Activated CD4-positive, alpha-beta T cell treated with anti-CD3 and anti-CD28 coated beads for 48 hours (primary cell): ENCODE measurements at regions not wholly inside any gene's neighbourhood (a gene's known extent, or its start where the extent isn't known, plus 50 kb on each side); places are given as distances from the start of the nearest gene placed in this dataset.

Experiments used
- DNase-seq: peaks from one replicate; pipeline ENCODE4 v3.0.0-alpha.2; 2020

DNA sequence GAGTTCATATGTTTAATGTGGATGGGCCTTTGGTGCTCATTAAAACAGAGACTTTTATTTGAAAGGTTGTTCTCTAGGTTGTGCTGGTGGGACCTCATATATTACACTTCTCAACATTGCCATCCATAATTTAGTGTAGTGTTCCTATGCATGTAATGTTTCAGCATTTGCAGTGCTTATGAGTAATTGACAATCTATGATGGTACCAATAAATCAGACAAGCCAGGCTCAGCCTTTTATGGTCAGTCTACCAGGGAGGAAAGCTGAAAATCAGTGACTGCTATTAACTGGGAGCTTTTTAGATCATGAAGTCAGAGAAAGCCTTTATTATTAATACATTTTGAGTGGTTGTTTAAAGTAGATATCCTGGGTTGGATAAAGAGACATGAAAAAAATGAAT lies 120.1 kb upstream of the SLC28A3 start:
- no peak for DNase-seq

- no peak for DNase-seq
Measured at GRCh38 chr9:84463272-84463671, 122.7 kb upstream of the SLC28A3 start.

- no peak for DNase-seq
Measured at GRCh38 chr9:84466580-84467285, 126.2 kb upstream of the SLC28A3 start.

GRCh38 chr9:84471816-84472215 lies 131.3 kb upstream of the SLC28A3 start:
- no peak for DNase-seq

DNA sequence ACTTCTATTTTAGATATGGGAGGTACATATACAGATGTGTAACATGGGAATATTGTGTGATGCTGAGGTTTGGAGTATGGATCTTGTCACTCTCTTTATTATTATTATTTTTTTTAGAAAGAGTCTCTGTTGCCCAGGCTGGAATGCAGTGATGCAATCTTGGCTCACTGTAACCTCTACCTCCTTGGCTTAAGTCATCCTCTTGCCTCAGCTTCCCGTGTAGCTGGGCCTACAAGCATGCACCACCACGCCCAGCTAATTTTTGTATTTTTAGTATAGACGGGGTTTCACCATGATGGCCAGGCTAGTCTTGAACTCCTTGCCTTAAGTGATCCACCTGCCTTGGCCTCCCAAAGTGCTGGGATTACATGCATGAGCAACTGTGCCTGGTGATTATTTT lies 138.4 kb upstream of the SLC28A3 start:
- DNase-seq: no peak

DNA sequence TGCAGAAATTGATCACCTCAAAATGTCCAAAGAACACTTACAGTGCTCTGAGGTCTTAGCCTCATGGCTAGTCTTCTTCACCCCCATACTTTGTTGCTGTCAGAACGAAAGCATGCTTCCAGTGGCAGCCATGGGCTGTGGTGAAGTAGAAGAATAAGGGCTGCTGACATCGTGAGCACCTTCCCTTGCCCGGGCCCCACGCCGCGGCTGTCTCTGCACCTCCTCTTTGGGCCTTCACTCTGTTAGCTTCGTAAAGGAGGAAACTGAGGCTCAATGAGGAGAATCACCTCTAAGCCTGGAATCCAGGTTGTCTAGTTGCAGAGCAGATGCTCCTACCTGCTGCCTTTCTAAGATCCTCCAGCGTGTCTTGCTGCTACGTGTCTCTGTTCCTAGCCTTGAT lies 139.5 kb upstream of the SLC28A3 start:
- no peak for DNase-seq

DNA sequence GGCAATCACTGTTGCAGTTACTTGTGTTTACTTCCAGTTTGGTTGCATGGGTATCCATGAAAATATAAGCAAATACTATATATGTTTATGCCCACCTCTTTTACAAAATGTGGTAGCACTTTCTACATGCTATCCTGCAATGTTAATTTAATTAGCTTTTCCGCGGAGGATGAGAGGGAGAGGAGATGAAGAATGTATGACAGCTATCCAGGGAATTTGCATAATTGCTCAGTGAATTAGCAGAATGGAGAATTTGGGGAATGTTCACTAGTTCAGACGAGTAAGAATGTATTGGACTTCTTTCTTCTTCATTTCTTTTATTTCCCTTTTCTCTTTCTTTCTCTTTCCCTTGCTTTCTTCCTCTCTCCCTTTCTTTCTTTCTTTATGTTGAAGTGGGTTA lies 140.7 kb upstream of the SLC28A3 start:
- DNase-seq: no peak

DNA sequence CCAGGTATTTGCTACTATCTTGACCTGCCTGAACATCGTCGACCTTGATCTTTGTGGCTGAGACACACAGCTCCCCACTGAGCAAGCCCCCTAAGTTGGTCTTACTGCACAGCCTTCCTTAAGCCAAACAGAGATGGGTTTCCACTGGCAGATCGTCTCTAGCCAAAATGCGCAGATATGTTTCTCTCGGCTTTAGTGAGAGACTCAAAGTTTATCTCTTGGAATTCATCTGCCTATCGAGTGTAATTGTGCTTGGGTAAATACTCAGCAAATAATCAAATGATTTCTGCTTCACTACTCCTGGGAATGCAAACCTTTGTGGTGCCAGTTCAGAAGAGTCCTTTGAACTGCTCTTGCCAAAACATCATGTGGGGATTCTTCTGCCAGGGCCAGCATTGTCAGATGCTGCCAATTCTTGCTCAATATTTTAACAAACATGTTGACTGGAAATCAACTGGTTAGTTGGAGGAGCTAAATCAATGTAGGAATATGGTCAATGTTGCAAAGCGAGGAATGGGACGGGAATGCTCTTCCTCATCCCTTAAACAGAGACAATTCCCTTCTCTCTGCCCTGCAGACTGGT lies 141.2 kb upstream of the SLC28A3 start:
- DNase-seq: no peak

- no peak for DNase-seq
Measured at GRCh38 chr9:84482607-84483006, 142.0 kb upstream of the SLC28A3 start.

- DNase-seq: no peak
Measured at GRCh38 chr9:84484172-84484571, 143.6 kb upstream of the SLC28A3 start.

- no peak for DNase-seq
Measured at GRCh38 chr9:84485539-84485938, 145.0 kb upstream of the SLC28A3 start.

DNA sequence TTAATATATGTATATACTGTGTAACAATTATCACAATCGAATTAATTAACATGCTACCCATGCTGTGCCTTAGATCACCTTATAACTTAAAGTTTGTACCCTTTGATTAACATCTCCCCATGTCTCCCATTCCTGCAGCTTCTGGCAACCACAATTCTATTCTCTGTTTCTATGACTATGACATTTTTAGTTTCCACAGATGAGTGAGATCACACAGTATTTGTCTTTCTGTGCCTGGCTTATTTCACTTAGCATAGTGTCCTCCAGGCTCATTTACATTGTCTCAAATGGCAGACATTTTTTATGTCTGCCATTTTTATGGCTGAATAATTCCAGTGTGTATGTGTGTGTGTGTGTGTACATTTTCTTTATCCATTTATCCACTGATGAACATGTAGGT lies 146.1 kb upstream of the SLC28A3 start:
- DNase-seq: no peak

DNA sequence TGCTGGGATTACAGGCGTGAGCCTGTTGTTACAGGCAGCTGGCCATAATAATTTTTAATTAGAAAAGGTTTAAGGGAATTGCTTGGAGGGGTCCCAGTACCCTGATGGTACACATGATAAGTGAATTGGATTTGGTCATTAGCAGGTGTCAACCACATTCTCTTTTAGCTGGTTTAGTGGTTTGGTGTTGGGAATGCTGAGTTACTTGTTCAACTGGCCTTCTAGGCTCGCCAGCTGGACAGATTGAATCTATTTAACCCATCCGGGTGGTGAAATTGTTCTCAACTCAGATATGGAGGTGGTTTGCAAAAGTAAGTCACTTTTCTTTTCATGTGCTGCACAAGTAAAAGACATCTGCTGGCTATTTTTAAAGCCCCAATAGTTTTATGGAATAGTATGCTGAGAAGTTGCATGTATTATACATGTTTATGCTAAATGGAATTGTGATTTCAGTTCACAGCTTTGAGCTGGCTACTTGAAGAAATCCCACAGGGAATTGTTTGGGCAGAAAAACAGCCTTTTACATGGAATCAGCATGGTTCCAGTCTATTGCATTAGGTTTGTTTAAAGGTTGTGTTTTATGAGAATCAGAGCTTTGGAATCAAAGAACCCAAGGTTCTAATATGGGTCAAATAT lies 149.8 kb upstream of the SLC28A3 start:
- DNase-seq: no peak

- no peak for DNase-seq
Measured at GRCh38 chr9:84490842-84491325, 150.3 kb upstream of the SLC28A3 start.

DNA sequence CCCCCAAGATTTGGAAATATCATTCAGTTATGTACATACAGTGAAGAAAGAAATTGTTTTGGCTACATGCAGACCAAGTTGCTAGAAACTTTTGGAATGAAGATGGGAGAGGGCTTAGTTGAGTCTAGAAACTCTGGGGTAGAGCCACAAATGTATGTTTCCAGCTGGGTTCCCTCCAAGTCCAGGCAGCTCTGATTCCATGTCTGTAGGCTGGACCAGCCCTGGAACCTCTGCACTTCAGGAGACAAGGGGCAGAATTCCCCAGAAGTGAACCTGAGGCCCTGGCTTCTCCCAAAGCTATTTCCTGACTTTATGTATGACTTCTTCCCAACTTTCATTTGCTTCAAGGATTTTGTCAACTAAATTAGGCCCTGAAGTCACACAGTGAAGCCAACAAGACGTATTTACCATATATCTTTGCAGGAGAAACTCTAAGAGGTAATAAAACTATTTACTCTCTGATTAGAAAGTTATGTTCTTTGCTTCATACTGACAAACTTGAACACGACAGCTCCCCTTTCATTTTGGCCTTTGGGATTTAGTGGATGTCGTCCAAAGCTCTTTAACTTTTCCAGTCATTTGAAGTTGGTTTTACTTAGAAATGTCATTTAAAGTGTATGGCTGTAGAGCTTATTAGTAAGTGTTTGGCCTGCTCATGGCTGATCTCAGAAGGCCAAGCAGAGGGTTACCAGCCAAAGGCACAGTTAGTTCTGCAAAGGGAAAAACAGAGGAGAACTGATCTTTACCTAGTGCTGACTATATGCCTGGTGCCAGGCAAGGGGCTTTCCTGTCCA lies 152.0 kb upstream of the SLC28A3 start:
- no peak for DNase-seq

DNA sequence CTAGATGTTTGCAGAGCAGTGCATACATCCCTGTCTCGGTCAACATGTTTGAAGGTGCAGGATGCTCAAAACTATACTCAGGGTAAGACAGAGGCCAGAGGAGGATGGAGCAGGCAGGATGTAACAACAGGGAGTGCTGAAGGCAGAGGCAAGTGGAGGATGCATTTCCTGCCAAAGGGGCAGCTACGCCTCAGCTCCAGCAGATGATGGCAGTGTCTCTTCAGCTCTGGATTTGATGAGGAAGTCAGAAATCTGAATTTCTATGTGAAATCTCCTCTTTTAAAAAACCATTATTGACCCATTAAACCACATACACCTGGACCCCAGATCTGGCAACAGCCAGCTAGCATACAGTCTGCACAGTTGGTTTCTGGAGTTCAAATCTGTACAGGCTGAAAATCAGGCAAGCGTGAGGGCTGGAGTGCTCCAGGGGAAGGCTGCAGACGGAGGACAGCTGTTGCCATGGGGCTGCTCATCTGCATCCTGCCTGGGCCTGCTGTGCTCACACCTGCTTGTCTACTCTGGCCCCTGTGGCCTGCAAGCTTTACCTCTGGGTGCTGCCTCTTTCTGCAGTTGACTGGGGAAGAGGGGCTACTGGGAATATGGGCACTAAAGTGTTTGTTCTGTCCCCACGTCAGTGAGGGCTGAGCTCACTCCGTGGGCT lies 152.9 kb upstream of the SLC28A3 start:
- no peak for DNase-seq

DNA sequence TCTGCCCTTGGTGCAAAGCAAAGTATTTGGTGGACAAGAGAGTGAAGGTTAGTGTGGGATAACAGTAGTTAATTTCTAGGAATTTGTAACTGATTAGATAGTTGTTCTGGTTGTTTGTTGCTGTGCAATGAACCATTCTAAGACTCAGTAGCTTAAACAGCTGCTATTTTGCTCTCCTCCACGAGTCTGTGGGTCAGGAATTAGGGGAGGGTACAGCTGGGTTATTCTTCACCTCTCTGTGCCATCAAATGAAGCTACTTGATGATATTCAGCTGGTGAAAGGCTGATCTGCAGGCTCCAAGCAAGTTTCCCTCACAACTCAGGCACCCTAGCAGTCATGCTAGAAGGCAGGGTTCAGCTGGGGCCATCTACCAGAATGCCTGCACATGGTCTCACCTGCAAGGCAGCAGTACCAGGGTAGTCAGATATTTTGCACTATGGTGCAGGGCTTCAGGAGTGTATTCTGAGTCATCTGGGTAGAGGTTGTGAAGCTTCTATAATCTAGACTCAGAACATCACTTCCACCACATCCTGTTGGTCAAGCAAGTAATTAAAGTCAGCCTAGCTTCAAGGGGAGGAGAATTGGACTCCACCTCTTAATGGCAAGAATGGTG lies 159.5 kb upstream of the SLC28A3 start:
- DNase-seq: no peak

DNA sequence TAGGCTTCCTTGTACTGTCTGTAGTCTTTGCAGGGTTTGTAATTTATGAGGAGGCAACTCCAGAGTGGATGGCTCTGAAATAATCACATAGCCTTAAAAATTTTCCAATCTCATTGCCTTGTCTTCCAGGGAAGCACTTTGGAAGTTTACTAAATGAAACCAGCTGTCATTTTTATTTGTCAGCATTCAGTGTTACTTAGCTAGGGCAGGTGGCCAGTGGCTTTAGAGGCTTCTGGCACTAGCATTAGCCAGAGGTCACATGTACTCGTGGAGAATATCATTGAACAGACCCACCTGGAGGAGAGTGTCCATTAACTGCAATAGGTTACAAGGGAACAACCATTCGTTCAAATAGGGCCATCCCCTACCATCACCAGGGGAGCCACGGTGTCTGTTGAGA lies 160.3 kb upstream of the SLC28A3 start:
- DNase-seq: no peak

- DNase-seq: no peak
Measured at GRCh38 chr9:84501587-84501986, 161.0 kb upstream of the SLC28A3 start.

DNA sequence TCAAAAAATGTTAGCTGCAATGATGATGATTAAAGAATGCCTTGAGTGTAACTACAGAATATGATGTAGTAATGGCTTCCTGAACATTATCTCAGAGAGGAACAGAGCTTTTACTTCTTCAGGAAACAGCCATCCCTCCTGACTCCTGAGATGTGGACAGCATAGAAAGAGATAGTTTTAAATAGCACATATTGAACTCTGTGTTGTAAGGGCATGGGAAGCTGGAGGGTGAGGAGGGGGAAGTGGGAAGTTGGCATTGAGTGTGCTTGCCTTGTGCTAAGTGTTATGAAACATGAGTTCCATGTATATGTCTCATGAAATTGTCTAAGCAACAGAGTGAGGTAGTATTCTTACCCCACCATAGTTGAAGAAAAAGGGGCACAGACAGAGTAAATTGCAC lies 161.5 kb upstream of the SLC28A3 start:
- no peak for DNase-seq

DNA sequence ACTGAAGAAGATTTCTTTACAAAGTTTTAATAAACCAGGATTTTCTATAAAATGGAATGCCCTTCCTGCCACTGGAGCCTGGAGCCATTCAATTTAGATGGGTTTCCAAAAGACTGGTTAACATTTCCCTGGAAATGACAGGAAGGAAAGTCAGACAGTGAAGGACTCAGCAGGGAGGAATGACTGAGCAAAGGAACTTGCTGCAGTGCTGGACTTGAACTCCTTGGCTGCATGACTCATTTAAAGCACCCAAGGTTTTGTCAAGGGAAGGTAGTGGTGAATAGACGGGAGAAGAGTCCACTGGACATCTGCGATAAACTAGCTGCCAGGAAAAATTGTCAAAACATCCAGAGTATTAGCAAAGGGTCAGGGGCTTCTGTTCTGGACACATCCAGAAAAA lies 163.8 kb upstream of the SLC28A3 start:
- DNase-seq: no peak

GRCh38 chr9:84511651-84512050 lies 157.9 kb upstream of the NTRK2 start:
- no peak for DNase-seq

DNA sequence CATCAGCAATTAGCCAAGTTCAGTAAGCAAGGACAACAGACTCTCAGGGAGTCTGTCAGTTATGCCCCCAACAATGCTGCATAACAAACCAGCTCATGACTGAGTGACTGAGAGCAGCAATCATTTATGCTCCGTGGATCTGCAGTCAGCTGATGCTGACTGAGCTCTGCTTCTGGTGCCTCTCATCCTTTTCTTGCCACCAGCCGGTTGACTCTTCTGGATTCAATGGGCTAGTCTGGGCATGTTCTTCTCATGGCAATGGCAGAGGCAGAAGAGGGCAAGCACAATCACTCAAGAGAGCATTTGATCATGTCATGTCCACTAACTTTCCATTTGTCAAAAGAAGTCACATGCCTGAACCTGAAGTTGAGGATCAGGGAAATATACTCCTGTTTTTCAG lies 157.0 kb upstream of the NTRK2 start:
- DNase-seq: no peak
